GM13976 (cell line): ENCODE measurements at regions not wholly inside any gene's neighbourhood (a gene's known extent, or its start where the extent isn't known, plus 50 kb on each side); places are given as distances from the start of the nearest gene placed in this dataset.

ENCODE experiments used
- DNase-seq: peaks from one replicate; pipeline ENCODE4 v3.0.0; 2012; ENCODE audit warnings: low spot score
- in situ Hi-C: fragments of 300-500 bp; cut with MboI; formaldehyde crosslinking; loops from one replicate; pipeline ENCODE4 v1.12.0; 2022; ENCODE audit warnings: low sequenced_read_pairs, mixed read lengths, inconsistent platforms; ENCODE audit not compliant: unreplicated experiment
- TF ChIP-seq, protein P1 (sequence below): IDR thresholded peaks from 2 replicates; pipeline ENCODE4 v1.5.1; 2012; ENCODE audit warnings: borderline replicate concordance, mild to moderate bottlenecking; ENCODE audit not compliant: insufficient read depth; ENCODE audit errors: extremely low read depth, missing control alignments, control extremely low read depth

DNA sequence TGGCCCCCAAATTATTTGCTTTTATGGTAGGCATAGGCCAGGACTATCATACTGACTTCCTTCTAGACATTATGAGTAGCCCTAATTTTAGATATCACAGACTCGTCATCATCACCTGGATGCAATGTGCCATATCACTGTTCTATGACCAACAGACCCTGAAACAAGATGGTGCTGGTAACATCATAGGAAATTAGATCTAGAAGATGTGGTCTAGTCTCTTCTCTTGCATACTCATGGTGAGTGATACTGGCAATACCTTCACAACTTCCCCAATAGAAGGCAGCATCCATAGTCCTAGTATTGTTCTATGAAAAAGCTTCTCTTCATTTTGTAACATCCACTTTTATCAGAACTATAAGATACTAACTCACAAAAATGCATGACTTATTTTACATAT, 116.3 kb upstream of the ITGA4 start:
- TF ChIP-seq, protein P1, sequence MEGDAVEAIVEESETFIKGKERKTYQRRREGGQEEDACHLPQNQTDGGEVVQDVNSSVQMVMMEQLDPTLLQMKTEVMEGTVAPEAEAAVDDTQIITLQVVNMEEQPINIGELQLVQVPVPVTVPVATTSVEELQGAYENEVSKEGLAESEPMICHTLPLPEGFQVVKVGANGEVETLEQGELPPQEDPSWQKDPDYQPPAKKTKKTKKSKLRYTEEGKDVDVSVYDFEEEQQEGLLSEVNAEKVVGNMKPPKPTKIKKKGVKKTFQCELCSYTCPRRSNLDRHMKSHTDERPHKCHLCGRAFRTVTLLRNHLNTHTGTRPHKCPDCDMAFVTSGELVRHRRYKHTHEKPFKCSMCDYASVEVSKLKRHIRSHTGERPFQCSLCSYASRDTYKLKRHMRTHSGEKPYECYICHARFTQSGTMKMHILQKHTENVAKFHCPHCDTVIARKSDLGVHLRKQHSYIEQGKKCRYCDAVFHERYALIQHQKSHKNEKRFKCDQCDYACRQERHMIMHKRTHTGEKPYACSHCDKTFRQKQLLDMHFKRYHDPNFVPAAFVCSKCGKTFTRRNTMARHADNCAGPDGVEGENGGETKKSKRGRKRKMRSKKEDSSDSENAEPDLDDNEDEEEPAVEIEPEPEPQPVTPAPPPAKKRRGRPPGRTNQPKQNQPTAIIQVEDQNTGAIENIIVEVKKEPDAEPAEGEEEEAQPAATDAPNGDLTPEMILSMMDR, result no peak
- DNase-seq, result no peak
- in situ Hi-C loops, result no loop called here

DNA sequence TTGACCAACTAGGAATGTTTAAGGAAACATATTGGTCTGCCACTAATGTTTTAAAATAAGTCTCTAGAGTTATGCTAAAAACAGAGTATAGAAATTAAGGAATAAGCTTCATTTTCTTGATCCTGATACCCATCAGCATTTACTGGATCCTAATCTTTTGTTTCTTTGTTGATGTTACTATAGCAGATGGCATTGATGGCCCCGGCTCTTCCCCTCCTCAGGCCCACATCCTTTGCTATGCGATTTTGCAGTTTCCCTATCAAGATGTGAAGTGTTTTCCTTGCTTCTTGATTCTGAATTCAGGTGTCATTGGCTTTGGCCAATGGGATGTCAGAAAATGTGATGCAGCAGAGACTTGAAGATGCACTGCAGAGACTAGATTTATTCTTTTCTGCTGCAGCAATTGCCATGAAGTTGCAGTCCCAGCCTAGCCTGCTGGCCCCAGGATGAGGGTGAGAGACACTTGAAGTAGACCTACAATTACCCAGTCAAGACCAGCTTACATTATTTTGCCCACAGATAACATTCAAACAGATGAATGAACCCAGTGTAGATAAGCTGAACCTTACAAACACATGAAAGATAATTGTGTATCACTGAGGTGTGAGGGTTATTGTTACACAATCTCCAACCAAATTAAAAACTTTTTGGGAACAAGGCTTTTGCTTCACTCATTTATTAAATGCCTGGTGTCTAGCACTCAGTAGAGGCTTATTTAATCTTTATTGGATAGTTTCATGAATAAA, 115.2 kb upstream of the ITGA4 start:
- in situ Hi-C loops, result no loop called here
- TF ChIP-seq, protein P1, result no peak
- no peak for DNase-seq

DNA sequence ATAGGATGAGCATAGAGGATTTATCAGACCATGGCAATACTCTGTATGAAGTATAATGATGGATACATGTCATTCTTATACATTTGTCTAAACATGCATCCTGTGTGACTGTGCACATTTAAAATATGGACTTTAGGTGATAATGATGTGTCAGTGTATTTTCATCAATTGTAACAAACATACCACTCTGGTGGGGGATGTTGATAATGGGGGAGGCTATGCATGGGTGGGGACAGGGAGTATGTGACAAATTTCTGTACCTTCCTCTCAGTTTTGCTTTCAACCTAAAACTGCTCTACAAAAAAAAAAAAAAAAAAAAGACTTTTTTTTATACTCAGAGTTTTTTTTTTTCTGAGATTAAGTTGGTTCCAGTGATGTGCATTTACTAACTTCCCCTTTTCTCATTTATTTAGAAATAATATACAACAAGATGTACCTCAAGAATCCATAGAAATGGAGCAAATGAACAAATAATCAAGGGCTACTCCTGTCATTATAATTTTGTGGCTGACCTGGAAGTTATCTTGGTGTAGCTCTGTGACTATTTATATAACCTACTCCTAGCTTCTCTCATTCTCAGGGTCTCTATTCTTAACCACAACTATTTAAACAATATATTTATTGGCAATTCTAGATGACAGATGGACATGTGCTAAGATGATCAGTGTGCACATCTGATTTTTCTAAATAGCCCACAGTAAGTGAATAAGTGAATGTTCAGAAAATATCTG, 108.9 kb upstream of the ITGA4 start:
- TF ChIP-seq, protein P1, result no peak
- in situ Hi-C loops, result no loop called here
- peak; percentile 11 for DNase-seq

DNA sequence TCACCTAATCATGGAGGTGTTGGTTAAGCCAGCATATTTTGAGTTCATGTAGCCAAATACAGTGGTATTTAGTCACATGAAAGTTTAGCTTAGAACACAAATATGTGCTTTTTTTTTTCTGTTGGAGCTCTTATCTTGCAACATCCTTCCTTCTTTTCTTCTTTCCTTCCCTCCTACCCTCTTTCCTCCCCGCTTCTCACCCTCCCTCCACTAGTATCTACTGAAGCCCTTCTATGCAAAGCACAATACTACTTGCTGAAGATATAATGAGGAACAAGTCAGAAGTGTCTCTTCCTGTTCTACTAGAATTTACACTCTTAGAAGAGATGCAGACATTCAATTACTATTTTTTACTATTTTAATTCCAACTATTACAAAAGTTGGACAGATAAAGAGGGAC, 105.0 kb upstream of the ITGA4 start:
- in situ Hi-C loops, result no loop called here
- DNase-seq, result no peak
- TF ChIP-seq, protein P1, result no peak

DNA sequence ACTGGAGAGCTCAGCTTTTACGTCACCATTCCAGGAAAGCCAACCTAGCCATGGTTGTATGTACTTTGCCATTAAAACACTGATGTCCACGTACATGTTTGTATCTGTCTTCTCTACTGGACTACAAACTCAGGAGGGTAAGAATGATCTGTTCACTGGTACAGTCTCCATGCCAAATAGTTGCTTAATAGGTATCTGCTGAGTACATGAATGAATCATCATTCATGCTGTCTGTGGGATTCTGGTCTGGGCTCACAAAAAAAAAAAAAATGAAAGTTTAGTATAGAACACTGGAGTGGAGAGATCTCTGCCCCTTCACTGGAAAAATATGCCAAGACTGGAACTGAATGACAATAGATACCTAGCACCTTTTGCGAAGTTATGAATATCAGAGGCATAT, 102.6 kb upstream of the ITGA4 start:
- in situ Hi-C loops, result no loop called here
- TF ChIP-seq, protein P1, result no peak
- DNase-seq, result no peak

DNA sequence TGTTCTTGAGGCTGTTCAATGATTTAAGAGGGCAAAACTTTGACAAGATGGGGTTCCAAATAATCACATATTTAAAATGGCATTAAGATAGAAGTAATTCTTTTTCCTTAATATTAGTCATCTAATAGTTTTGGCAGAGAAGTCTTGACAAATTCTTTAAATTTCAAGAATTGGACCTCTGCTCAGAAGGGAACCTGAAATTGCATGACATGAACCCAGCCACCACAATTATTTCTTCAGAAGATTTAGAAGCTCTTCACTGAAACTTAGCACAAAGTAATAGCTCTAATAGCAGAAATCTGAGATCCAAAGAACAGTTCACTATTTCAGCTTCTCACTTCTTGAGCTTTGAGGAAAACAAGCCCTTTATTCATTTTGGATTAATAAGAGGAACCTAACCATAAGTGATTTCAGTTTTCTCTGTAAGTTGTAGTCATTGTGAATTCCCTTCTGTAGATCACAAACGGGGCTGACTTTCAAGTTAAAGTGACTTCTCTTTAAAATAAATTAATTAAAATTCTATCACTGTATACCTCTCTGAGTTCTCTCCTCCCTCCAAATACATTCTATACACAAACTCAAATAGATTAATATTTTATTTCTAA, 100.6 kb upstream of the ITGA4 start:
- in situ Hi-C loops, result no loop called here
- TF ChIP-seq, protein P1, result no peak

More for the DNA sequence above, 100.6 kb upstream of the ITGA4 start:
- DNase-seq, result no peak
